ENCODE measurements at regions not wholly inside any gene's neighbourhood (a gene's known extent, or its start where the extent isn't known, plus 50 kb on each side); places are given as distances from the start of the nearest gene placed in this dataset.

- DNase-seq (ENCODE audit: low read depth), result no peak
- Histone ChIP-seq H3K4me3 (ENCODE audit: low read depth, low read length) (no peak overlapping the region), H3K27me3 (ENCODE audit: control insufficient read depth, insufficient read depth, low read length) (no peaks in the 10 kb centered on the region), H3K36me3 (ENCODE audit: control insufficient read depth, insufficient read depth, low read length) (no peaks in the 10 kb centered on the region)
- no peak for FAIRE-seq
- TF ChIP-seq CTCF (IDR thresholded peaks at IDR 0.05; ENCODE audit: insufficient read depth, low read length, severe bottlenecking), result no peak
Measured at GRCh38 chr10:130778166-130778545, 533.4 kb downstream of the TCERG1L start.

- no peaks in the 10 kb centered on the region for H3K27me3 ChIP-seq (ENCODE audit: control insufficient read depth, insufficient read depth, low read length)
- TF ChIP-seq CTCF (IDR thresholded peaks at IDR 0.05; ENCODE audit: insufficient read depth, low read length, severe bottlenecking), result no peak
- DNase-seq (ENCODE audit: low read depth) (no peak), FAIRE-seq (no peak)
- H3K36me3 ChIP-seq (ENCODE audit: control insufficient read depth, insufficient read depth, low read length), result no peaks in the 10 kb centered on the region
- H3K4me3 ChIP-seq (ENCODE audit: low read depth, low read length), result no peak overlapping the region
Measured at GRCh38 chr10:130780763-130781162, 530.8 kb downstream of the TCERG1L start.

GRCh38 chr10:130781206-130781605, 530.3 kb downstream of the TCERG1L start:
- H3K36me3 ChIP-seq (ENCODE audit: control insufficient read depth, insufficient read depth, low read length), result no peaks in the 10 kb centered on the region
- FAIRE-seq (no peak), DNase-seq (ENCODE audit: low read depth) (no peak)
- TF ChIP-seq CTCF (IDR thresholded peaks at IDR 0.05; ENCODE audit: insufficient read depth, low read length, severe bottlenecking), result no peak
- no peaks in the 10 kb centered on the region for H3K27me3 ChIP-seq (ENCODE audit: control insufficient read depth, insufficient read depth, low read length)
- H3K4me3 ChIP-seq (ENCODE audit: low read depth, low read length), result no peak overlapping the region

- Histone ChIP-seq H3K4me3 (ENCODE audit: low read depth, low read length) (no peak overlapping the region), H3K27me3 (ENCODE audit: control insufficient read depth, insufficient read depth, low read length) (no peaks in the 10 kb centered on the region), H3K36me3 (ENCODE audit: control insufficient read depth, insufficient read depth, low read length) (no peaks in the 10 kb centered on the region)
- FAIRE-seq (no peak), DNase-seq (ENCODE audit: low read depth) (no peak)
- TF ChIP-seq CTCF (IDR thresholded peaks at IDR 0.05; ENCODE audit: insufficient read depth, low read length, severe bottlenecking), result no peak
Measured at GRCh38 chr10:130781623-130782022, 529.9 kb downstream of the TCERG1L start.

- Histone ChIP-seq H3K27me3 (ENCODE audit: control insufficient read depth, insufficient read depth, low read length) (no peaks in the 10 kb centered on the region), H3K4me3 (ENCODE audit: low read depth, low read length) (no peak overlapping the region), H3K36me3 (ENCODE audit: control insufficient read depth, insufficient read depth, low read length) (no peaks in the 10 kb centered on the region)
- no peak for TF ChIP-seq CTCF (IDR thresholded peaks at IDR 0.05; ENCODE audit: insufficient read depth, low read length, severe bottlenecking)
- DNase-seq (ENCODE audit: low read depth), result no peak
- no peak for FAIRE-seq
Measured at GRCh38 chr10:130782467-130782866, 529.1 kb downstream of the TCERG1L start.

GRCh38 chr10:130784326-130784725, 527.2 kb downstream of the TCERG1L start:
- Histone ChIP-seq H3K27me3 (ENCODE audit: control insufficient read depth, insufficient read depth, low read length) (no peaks in the 10 kb centered on the region), H3K36me3 (ENCODE audit: control insufficient read depth, insufficient read depth, low read length) (no peaks in the 10 kb centered on the region), H3K4me3 (ENCODE audit: low read depth, low read length) (no peak overlapping the region)
- FAIRE-seq (no peak), DNase-seq (ENCODE audit: low read depth) (no peak)
- TF ChIP-seq CTCF (IDR thresholded peaks at IDR 0.05; ENCODE audit: insufficient read depth, low read length, severe bottlenecking), result no peak

Measured in bronchial epithelial cell (primary cell).